Trophoblast cell (in vitro differentiated cells and primary cell): ENCODE measurements at regions not wholly inside any gene's neighbourhood (a gene's known extent, or its start where the extent isn't known, plus 50 kb on each side); places are given as distances from the start of the nearest gene placed in this dataset.

Experiments used
- DNase-seq, 2 donors: peaks; one replicate each; pipeline ENCODE4 v3.0.0-alpha.2; 2016
- H2AFZ ChIP-seq: 2 replicates; pipeline ENCODE4 v1.6.1; 2013; ENCODE audit warnings: low read length, moderate library complexity, mild to moderate bottlenecking; ENCODE audit not compliant: insufficient read depth, poor library complexity
- H2AK5ac ChIP-seq: 2 replicates; pipeline ENCODE4 v1.6.1; 2013; ENCODE audit warnings: mild to moderate bottlenecking, low read length
- H2BK120ac ChIP-seq: 2 replicates; pipeline ENCODE4 v1.6.1; 2013; ENCODE audit warnings: low read length, mild to moderate bottlenecking, moderate library complexity; ENCODE audit not compliant: insufficient read depth, poor library complexity
- H2BK12ac ChIP-seq: 2 replicates; pipeline ENCODE4 v1.6.1; 2013; ENCODE audit warnings: mild to moderate bottlenecking, low read length, moderate library complexity
- H2BK5ac ChIP-seq: 2 replicates; pipeline ENCODE4 v1.6.1; 2013; ENCODE audit warnings: low read length, low read depth, moderate library complexity, mild to moderate bottlenecking; ENCODE audit not compliant: poor library complexity
- H3K14ac ChIP-seq: 2 replicates; pipeline ENCODE4 v1.6.1; 2013; ENCODE audit warnings: mild to moderate bottlenecking, low read length
- H3K18ac ChIP-seq: 2 replicates; pipeline ENCODE4 v1.6.1; 2013; ENCODE audit warnings: mild to moderate bottlenecking, low read length
- H3K23ac ChIP-seq: 2 replicates; pipeline ENCODE4 v1.6.1; 2013; ENCODE audit warnings: low read length
- H3K27ac ChIP-seq: 2 replicates; pipeline ENCODE4 v1.5.1; 2013; ENCODE audit warnings: low read depth, mild to moderate bottlenecking, inconsistent platforms, low read length, moderate library complexity
- H3K27me3 ChIP-seq: 2 replicates; pipeline ENCODE4 v1.6.1; 2013; ENCODE audit warnings: inconsistent platforms, mild to moderate bottlenecking, low read length, moderate library complexity; ENCODE audit not compliant: insufficient read depth
- H3K36me3 ChIP-seq, 2 experiments: 1 replicate in 1 of 2; 2 replicates in 1 of 2; pipeline ENCODE4 v1.6.1; 2013; ENCODE audit warnings: low read length in 2 of 2, mild to moderate bottlenecking in 2 of 2, moderate library complexity in 1 of 2; ENCODE audit not compliant: insufficient read depth in 2 of 2, control insufficient read depth in 1 of 2
- H3K4ac ChIP-seq: 2 replicates; pipeline ENCODE4 v1.6.1; 2013; ENCODE audit warnings: low read depth, mild to moderate bottlenecking, low read length, moderate library complexity
- H3K4me1 ChIP-seq, 2 experiments: 1 replicate in 1 of 2; 2 replicates in 1 of 2; pipeline ENCODE4 v1.6.1; 2013; ENCODE audit warnings: low read length in 2 of 2, mild to moderate bottlenecking in 2 of 2, moderate library complexity in 1 of 2; ENCODE audit not compliant: insufficient read depth in 2 of 2, control insufficient read depth in 1 of 2
- H3K4me2 ChIP-seq: 2 replicates; pipeline ENCODE4 v1.6.1; 2013; ENCODE audit warnings: inconsistent platforms, mild to moderate bottlenecking, low read length, moderate library complexity
- H3K4me3 ChIP-seq: 2 replicates; pipeline ENCODE4 v1.5.1; 2013; ENCODE audit warnings: mild to moderate bottlenecking, low read depth, low read length, inconsistent platforms
- H3K79me1 ChIP-seq: one replicate; pipeline ENCODE4 v1.6.1; 2013; ENCODE audit warnings: low read length
- H3K79me2 ChIP-seq: 2 replicates; pipeline ENCODE4 v1.6.1; 2013; ENCODE audit warnings: low read length, mild to moderate bottlenecking; ENCODE audit not compliant: control insufficient read depth, insufficient read depth, poor library complexity
- H3K9ac ChIP-seq: 2 replicates; pipeline ENCODE4 v1.6.1; 2013; ENCODE audit warnings: mild to moderate bottlenecking, low read length
- H3K9me3 ChIP-seq: 2 replicates; pipeline ENCODE4 v1.6.1; 2013; ENCODE audit warnings: low read depth, mild to moderate bottlenecking, control low read depth, inconsistent platforms, low read length; ENCODE audit not compliant: insufficient read depth
- H4K12ac ChIP-seq: 2 replicates; pipeline ENCODE4 v1.6.1; 2013; ENCODE audit warnings: low read depth, mild to moderate bottlenecking, low read length, moderate library complexity
- H4K8ac ChIP-seq: 2 replicates; pipeline ENCODE4 v1.6.1; 2013; ENCODE audit warnings: low read depth, mild to moderate bottlenecking, low read length, moderate library complexity
- H4K91ac ChIP-seq: one replicate; pipeline ENCODE4 v1.6.1; 2013; ENCODE audit warnings: low read depth, mild to moderate bottlenecking, low read length, moderate library complexity
- WGBS: extraction: QIAGEN DNeasy Blood & Tissue Kit; methylation state at CpG from one replicate; pipeline ENCODE4 v1.1.7; 2013; ENCODE audit warnings: missing lambda C conversion rate; ENCODE audit not compliant: insufficient read length, insufficient coverage; ENCODE audit errors: extremely low coverage; 5-methylcytosine and 5-hydroxymethylcytosine counted together

DNA sequence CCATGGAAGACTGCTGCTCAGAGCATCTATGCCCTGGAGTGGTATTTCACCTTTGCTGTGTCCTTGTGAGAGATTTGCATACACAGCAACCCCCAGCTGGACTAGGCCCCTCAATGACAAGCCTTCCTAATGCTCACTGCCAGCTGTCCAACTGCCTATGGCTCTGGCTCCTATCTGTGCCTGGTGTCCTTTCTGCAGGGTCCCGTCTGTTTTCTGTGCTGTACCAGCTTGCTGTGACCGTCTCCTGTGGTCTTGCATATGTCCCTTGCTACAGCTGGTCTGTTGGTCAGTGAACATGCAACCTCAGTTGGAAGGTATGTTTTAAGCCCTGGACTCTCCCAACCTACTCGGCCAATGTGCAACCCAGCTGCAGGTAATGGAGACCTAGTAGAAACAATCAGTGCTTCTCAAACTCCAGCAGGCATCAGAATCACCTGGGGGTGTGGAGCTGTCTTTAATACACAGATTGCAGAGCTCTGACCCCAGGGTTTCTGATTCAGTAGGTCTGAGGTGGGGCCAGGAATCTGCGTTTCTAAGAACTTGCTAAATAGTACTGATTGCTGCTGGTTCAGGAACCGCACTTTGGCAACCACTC is 306.4 kb upstream of the ZNF32 start:
- Histone ChIP-seq H2AFZ (no peak overlapping the region), H2AK5ac (no peak overlapping the region), H3K9me3 (peaks cover 2% of the 10 kb centered on the region), H3K9ac (no peak overlapping the region), H2BK12ac (no peak overlapping the region), H4K91ac (no peak overlapping the region), H4K12ac (no peak overlapping the region), H2BK120ac (no peak overlapping the region), H3K4me2 (no peak overlapping the region), H3K23ac (no peak overlapping the region), H3K36me3 (no peaks in the 10 kb centered on the region), H3K14ac (no peak overlapping the region), H3K27me3 (no peaks in the 10 kb centered on the region), H2BK5ac (no peak overlapping the region), H3K79me1 (no peaks in the 10 kb centered on the region), H3K4me3 (no peak overlapping the region), H3K27ac (no peak overlapping the region), H3K18ac (no peak overlapping the region), H3K4ac (no peak overlapping the region), H3K4me1 (no peaks in the 10 kb centered on the region), H4K8ac (no peak overlapping the region), H3K79me2 (no peaks in the 10 kb centered on the region)
- DNase-seq, result no peak
- WGBS, result no CpG with 5 or more reads among the region's 5 CpGs

DNA sequence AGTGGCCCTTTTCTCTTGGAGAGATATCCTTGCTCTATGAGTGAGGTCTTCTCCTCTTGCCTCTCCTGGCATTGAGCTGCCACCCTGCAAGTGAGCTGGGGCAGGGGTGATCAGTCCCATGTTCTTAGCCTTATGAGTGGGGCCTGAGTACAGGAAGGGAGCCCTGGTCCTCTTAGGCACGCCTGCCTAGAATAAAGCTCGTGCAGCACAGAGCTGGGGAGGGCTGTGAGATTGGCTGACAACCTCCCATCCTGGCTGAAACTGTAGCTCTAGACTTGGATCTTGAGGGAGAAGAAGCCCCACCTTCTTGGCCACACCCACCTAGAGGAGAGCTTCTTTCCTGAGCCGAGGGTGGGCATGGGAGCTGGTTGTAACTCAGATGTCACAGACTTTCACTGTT is 305.0 kb upstream of the ZNF32 start:
- no peak overlapping the region for H3K18ac ChIP-seq
- no peak overlapping the region for H2AFZ ChIP-seq
- no peak overlapping the region for H3K4me3 ChIP-seq
- H2BK12ac ChIP-seq, result no peak overlapping the region
- no peak overlapping the region for H3K23ac ChIP-seq
- no peak overlapping the region for H3K4ac ChIP-seq
- no peak overlapping the region for H4K91ac ChIP-seq
- H3K79me1 ChIP-seq, result no peaks in the 10 kb centered on the region
- no peaks in the 10 kb centered on the region for H3K4me1 ChIP-seq
- no peak for DNase-seq
- no peak overlapping the region for H2BK5ac ChIP-seq
- no peak overlapping the region for H3K27ac ChIP-seq
- no peak overlapping the region for H3K4me2 ChIP-seq
- H4K8ac ChIP-seq, result no peak overlapping the region
- H3K14ac ChIP-seq, result no peak overlapping the region
- H3K79me2 ChIP-seq, result no peaks in the 10 kb centered on the region
- H3K9ac ChIP-seq, result no peak overlapping the region
- H3K9me3 ChIP-seq, result no peaks in the 10 kb centered on the region
- no peak overlapping the region for H2BK120ac ChIP-seq
- H3K36me3 ChIP-seq, result no peaks in the 10 kb centered on the region
- H3K27me3 ChIP-seq, result no peaks in the 10 kb centered on the region
- no CpG with 5 or more reads among the region's 3 CpGs for WGBS
- H2AK5ac ChIP-seq, result no peak overlapping the region
- no peak overlapping the region for H4K12ac ChIP-seq

DNA sequence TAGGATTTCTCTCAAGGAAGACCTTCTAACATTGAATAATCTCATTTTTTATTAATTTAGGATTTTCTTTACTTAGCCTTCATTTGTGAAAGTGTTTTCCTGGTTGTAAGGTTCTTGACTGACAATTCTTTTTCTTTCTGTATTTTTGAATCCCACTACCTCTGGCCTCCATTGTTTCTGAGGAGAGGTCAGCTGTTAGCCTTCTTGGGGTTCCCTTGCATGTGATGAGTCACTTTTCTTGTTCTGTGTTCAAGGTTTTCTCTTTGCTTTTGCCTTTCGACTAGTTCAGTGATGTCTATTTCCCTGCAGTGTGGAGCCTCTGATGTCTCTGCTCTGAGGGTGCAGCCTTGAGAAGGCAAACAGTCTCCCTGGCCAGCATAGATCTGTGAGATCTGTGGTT is 304.1 kb upstream of the ZNF32 start:
- Histone ChIP-seq H3K36me3 (no peaks in the 10 kb centered on the region), H2BK12ac (no peak overlapping the region), H3K27ac (no peak overlapping the region), H2AFZ (no peak overlapping the region), H3K23ac (no peak overlapping the region), H3K9me3 (no peaks in the 10 kb centered on the region), H2AK5ac (no peak overlapping the region), H3K4me3 (no peak overlapping the region), H3K4me1 (no peaks in the 10 kb centered on the region), H3K18ac (no peak overlapping the region), H3K4me2 (no peak overlapping the region), H2BK120ac (no peak overlapping the region), H3K79me2 (no peaks in the 10 kb centered on the region), H4K91ac (no peak overlapping the region), H3K4ac (no peak overlapping the region), H3K27me3 (no peaks in the 10 kb centered on the region), H3K79me1 (no peaks in the 10 kb centered on the region), H4K12ac (no peak overlapping the region), H3K14ac (no peak overlapping the region), H4K8ac (no peak overlapping the region), H3K9ac (no peak overlapping the region), H2BK5ac (no peak overlapping the region)
- no CpG with 5 or more reads among the region's 1 CpG for WGBS
- no peak for DNase-seq

DNA sequence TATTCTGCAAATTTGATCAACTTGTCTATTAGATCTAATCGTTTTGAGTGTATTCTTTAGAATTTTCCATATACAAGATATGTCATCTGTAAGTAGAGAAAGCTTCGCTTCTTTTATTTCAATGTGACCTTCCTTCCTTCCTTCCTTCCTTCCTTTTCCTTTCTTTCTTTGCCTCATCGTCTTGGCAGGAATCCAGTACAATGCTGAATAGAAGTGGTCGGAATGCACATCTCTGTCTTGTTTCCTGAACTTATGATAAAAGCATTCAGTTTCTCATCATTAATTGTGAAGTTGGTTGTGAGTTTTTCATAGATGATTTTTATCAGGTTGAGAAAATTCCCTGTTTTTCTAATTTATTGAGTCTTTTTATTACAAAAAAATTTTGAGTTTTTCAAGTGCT is 300.7 kb upstream of the ZNF32 start:
- H3K9ac ChIP-seq, result no peak overlapping the region
- no peak overlapping the region for H3K18ac ChIP-seq
- H3K4me2 ChIP-seq, result no peak overlapping the region
- no peak overlapping the region for H4K12ac ChIP-seq
- no peaks in the 10 kb centered on the region for H3K36me3 ChIP-seq
- H3K9me3 ChIP-seq, result no peaks in the 10 kb centered on the region
- H4K91ac ChIP-seq, result no peak overlapping the region
- no peak overlapping the region for H3K4me3 ChIP-seq
- DNase-seq, result no peak
- H4K8ac ChIP-seq, result no peak overlapping the region
- H3K14ac ChIP-seq, result no peak overlapping the region
- no peak overlapping the region for H3K23ac ChIP-seq
- H3K27ac ChIP-seq, result no peak overlapping the region
- no peaks in the 10 kb centered on the region for H3K79me2 ChIP-seq
- no peaks in the 10 kb centered on the region for H3K79me1 ChIP-seq
- no peak overlapping the region for H2BK12ac ChIP-seq
- H2AFZ ChIP-seq, result no peak overlapping the region
- H3K4ac ChIP-seq, result no peak overlapping the region
- H3K4me1 ChIP-seq, result no peaks in the 10 kb centered on the region
- no peak overlapping the region for H2BK120ac ChIP-seq
- no peak overlapping the region for H2BK5ac ChIP-seq
- no peaks in the 10 kb centered on the region for H3K27me3 ChIP-seq
- H2AK5ac ChIP-seq, result no peak overlapping the region
- no CpG with 5 or more reads among the region's 4 CpGs for WGBS
